GM19467 (cell line): ENCODE measurements at regions not wholly inside any gene's neighbourhood (a gene's known extent, or its start where the extent isn't known, plus 50 kb on each side); places are given as distances from the start of the nearest gene placed in this dataset.
"Not testable (repeated sequence)": the region's sequence is repeated elsewhere in the genome, so short reads cannot be mapped to it uniquely, and the experiment has no call there.

Experiments used
- ATAC-seq: cut with Tn5 transposase; IDR thresholded peaks from one replicate; pipeline ENCODE4 v1.9.1; 2021; ENCODE audit warnings: mild to moderate bottlenecking, moderate library complexity; ENCODE audit not compliant: unreplicated experiment

- no peak for ATAC-seq
These were observed 103.3 kb downstream of the TMEM144 start for GRCh38 chr4:158313566-158313965.

GRCh38 chr4:158314756-158315487, 104.6 kb downstream of the TMEM144 start:
- ATAC-seq: no peak

GRCh38 chr4:158315706-158316105, 105.4 kb downstream of the TMEM144 start:
- ATAC-seq: no peak

- ATAC-seq: peak; percentile 58
These were observed 106.0 kb downstream of the TMEM144 start for GRCh38 chr4:158316264-158316663.

- ATAC-seq: no peak
These were observed 109.6 kb downstream of the TMEM144 start for GRCh38 chr4:158319880-158320279.

GRCh38 chr4:158322109-158322508, 111.8 kb downstream of the TMEM144 start:
- no peak for ATAC-seq

GRCh38 chr4:158327525-158327924, 117.2 kb downstream of the TMEM144 start:
- no peak for ATAC-seq

- no peak for ATAC-seq
These were observed 121.6 kb downstream of the TMEM144 start for GRCh38 chr4:158331863-158332262.

GRCh38 chr4:158333820-158334219, 123.5 kb downstream of the TMEM144 start:
- no peak for ATAC-seq

- no peak for ATAC-seq
These were observed 131.6 kb downstream of the TMEM144 start for GRCh38 chr4:158341896-158342295.

- ATAC-seq: no peak
These were observed 136.3 kb downstream of the TMEM144 start for GRCh38 chr4:158346576-158346975.

GRCh38 chr4:158347556-158347955, 137.3 kb downstream of the TMEM144 start:
- no peak for ATAC-seq

GRCh38 chr4:158350161-158350560, 139.9 kb downstream of the TMEM144 start:
- ATAC-seq: no peak

GRCh38 chr4:158353541-158354304, 143.4 kb downstream of the TMEM144 start:
- no peak for ATAC-seq

GRCh38 chr4:158356301-158356700, 146.0 kb downstream of the TMEM144 start:
- ATAC-seq: no peak

GRCh38 chr4:158367932-158368441, 153.7 kb upstream of the RXFP1 start:
- ATAC-seq: not testable (repeated sequence)

- ATAC-seq: no peak
These were observed 150.5 kb upstream of the RXFP1 start for GRCh38 chr4:158371158-158371557.

GRCh38 chr4:158374318-158374717, 147.4 kb upstream of the RXFP1 start:
- no peak for ATAC-seq

- ATAC-seq: no peak
These were observed 145.4 kb upstream of the RXFP1 start for GRCh38 chr4:158376106-158376840.

GRCh38 chr4:158384414-158384813, 137.3 kb upstream of the RXFP1 start:
- ATAC-seq: no peak

GRCh38 chr4:158395343-158395742, 126.3 kb upstream of the RXFP1 start:
- ATAC-seq: no peak
